ENCODE measurements at regions not wholly inside any gene's neighbourhood (a gene's known extent, or its start where the extent isn't known, plus 50 kb on each side); places are given as distances from the start of the nearest gene placed in this dataset.
"Not testable (repeated sequence)": the region's sequence is repeated elsewhere in the genome, so short reads cannot be mapped to it uniquely, and the experiment has no call there.

DNA sequence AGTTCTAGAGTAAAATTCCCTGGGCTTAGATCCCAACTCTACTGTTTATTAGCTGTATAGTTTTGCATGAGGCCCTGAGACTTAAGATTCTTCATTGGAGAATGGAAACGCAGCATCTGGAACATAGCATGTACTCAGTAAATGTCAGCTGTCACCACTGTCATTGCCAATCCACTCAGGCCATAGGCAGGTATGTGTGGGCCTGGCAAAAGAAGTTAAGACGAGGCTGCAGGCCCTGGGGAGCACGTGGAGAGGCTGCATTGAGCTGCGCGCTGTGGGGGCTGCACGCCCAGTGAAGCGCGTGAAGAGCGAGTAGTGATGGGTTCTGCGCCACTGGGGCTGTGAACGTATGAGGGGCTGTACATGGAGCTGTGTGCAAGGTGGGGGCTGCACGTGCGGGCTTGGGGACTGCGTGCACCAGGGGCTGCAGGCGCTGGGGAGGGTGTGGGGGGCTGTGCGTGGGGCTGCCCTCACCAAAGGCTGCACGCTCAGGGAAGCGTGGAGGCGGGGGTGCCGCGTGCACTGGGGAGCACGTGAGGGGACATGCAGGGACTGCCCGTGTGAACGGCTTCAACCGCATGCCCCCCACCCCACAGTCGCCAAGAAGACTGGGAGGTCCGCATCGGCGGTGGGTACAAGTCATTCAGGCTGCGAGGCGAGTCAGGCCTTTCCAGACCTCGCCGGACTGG, 85.5 kb downstream of the PRR15 start:
- DNase-seq (ENCODE audit: low read depth in 3 of 3, low spot score in 1 of 3) = no peak

DNA sequence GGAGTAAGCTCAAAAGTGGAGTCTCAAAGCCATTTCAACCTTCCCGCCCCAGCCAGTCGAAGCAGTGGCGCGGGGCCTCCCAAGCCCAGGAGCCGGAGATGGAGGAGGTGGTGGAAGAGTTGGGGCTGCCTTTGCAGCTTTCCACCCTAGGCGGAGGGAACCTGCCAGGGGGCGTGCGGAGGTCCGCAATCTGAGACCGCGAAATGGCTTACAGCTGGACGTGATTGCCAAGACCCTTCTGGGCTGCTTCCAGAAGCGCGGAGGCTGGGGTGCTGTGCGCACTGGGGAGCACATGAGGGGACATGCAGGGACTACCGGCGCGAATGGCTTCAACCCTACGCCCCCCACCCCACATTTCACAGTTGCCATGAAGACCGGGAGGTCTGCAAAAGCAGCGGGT, 86.2 kb downstream of the PRR15 start:
- no peak for DNase-seq (ENCODE audit: low read depth in 3 of 3, low spot score in 1 of 3)

DNA sequence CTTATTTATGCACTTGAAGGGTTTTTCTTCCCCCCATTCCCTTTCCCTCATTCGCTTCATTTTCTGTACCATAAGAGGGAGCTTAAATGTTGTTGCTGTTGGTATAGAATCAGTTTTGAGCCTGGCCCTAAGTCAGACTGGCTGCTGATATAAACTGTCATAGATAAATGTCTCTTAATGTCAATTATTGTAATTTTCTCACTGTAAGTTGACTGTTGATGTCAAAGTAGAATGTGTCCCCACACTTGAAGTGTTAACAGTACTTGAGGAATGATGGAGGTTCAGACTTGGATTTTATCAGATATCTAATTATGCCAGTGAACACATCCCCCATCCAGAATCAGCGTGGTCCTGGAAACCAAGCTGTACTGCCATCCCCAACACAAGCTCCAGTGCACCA, 87.8 kb downstream of the PRR15 start:
- no peak for DNase-seq (ENCODE audit: low read depth in 3 of 3, low spot score in 1 of 3)

DNA sequence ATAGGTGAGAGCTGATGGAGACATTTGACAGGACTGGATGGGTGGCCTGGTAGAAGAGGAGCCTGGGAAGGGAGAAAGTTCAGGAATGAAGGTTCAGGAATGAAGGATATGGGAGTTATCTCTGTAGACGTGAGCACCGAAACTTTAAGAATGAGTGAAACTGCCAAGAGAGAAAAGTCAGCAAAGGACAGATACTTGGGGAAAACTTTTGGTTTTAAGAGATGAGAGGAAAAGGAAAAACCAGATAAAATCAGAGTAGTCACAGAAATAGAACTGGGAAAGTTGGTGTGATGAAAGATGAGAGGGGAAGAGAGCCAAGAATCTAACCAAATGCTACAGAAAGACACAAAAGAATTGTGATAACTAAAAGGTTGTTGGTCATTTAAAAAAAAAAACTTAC, 88.9 kb downstream of the PRR15 start:
- DNase-seq (ENCODE audit: low read depth in 3 of 3, low spot score in 1 of 3) = no peak

DNA sequence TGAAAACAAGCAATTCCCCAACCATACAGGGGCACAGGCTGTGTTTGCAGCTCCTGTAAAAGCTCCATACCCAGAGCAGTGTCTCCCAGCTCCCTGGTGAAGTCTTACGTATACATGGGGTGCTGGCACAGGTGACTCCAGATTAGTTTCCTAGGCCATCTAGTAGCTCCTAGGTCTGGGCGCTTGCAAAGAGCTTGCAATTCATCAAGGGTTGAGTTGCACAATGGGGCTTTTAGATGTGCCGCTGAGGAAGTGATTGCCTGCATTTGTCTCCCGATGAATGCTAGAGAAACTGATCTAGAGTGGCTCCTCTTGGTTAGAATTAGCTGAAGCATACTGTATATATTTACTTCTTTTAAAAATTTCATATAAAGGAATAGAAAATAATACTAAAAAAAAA, 90.7 kb downstream of the PRR15 start:
- DNase-seq (ENCODE audit: low read depth in 3 of 3, low spot score in 1 of 3) = not testable (repeated sequence)

DNA sequence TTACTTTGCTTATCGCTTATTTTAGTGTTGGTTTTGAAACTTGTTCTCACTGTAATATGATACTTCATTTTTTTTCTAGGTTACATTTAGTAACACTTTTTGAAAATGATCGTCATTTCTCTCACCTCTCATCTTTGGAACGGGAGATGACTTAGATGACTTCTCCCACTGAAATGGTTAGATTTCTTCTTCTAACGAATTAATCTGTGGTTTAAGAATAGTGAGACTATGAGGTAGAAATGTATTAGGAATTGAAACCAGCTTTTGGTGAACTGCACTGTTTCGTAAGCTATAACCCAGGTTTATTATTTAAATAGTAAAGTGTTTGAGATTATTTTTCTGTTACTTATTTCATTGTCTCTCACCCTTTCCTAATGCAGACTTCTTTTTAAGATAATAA, 93.7 kb downstream of the PRR15 start:
- DNase-seq (ENCODE audit: low read depth in 3 of 3, low spot score in 1 of 3) = no peak

DNA sequence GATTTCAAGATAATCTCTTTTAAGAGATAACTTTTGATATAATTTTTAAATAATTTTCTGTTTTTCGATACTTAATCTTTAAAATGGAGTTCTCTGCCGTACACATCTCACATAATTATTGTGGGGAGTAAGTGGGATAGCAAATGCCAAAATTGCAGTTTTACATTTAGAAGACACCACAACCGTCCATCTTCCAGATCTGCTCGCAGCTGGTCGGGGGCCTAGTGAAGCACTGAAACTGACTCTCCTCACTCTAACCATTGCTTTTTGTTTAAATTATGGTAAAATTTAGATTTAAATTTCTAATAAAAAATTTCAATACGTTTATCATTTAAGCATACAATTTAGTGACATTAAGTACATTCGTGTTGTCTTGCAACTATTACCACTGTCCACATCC, 94.2 kb downstream of the PRR15 start:
- DNase-seq (ENCODE audit: low read depth in 3 of 3, low spot score in 1 of 3) = no peak

DNA sequence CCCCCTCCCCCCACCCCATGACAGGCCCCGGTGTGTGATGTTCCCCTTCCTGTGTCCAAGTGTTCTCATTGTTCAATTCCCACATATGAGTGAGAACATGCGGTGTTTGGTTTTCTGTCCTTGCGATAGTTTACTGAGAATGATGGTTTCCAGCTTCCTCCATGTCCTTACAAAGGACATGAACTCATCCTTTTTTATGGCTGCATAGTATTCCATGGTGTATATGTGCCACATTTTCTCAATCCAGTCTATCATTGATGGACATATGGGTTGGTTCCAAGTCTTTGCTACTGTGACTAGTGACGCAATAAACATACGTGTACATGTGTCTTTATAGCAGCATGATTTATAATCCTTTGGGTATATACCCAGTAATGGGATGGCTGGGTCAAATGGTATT, 95.6 kb downstream of the PRR15 start:
- DNase-seq (ENCODE audit: low read depth in 3 of 3, low spot score in 1 of 3) = not testable (repeated sequence)

DNA sequence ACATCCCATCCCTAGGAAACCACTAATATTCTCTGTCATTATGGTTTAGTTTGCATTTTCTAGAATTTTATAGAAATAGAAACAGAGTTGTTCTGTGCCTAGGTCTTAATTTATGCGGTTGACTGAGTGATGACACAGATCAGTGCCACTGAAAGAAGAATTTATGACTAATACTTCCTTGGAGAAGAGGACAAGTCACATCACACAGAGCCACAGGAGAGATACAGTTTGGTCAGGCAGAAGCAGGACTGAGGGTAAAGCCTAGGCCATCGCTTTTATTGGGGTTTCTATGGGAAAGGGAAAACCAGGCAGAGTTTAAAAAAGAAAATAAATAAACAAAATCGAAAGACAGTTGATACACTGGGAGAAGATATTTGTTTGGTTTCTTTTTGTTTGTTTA, 99.3 kb downstream of the PRR15 start:
- DNase-seq (ENCODE audit: low read depth in 3 of 3, low spot score in 1 of 3) = not testable (repeated sequence)

DNA sequence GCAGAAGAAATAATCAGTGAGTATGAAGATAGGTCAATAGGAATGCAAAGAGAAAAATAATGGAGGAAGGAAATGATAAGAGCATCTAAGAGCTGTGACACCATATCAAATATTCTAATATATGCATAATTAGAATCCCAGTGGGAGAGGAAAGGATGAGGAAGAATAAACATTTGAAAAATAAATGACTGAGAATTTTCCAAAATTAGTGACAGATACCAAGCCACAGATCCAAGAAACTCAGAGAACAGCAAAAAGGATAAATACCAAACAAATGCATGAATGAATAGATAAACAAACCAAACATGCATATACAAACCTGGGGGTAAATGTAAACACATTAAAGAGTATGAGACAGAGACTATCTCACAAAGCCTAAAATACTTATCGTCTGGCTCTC, 101.4 kb downstream of the PRR15 start:
- DNase-seq (ENCODE audit: low read depth in 3 of 3, low spot score in 1 of 3) = not testable (repeated sequence)

DNA sequence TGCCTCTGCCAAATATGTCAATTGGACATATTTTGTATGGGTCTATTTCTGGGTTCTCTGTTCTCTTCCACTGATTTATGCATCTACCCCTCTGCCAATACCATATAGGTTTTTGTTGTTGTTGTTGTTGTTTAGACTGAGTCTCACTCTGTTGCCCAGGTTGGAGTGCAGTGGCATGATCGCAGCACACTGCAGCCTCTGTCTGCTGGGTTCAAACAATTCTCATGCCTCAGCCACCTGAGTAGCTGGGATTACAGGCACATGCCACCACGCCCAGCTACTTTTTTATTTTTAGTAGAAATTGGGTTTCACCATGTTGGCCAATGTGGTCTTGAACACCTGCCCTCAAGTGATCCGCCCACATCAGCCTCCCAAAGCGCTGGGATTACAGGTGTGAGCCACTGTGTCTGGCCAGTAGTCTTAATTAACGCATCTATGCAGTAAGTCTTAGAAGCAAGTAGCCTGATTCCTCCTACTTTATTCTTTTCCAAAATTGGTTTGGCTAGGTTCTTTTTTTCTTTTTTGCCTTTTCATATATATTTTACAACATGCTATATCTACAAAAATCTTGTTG, 103.5 kb downstream of the PRR15 start:
- DNase-seq (ENCODE audit: low read depth in 3 of 3, low spot score in 1 of 3) = not testable (repeated sequence)

DNA sequence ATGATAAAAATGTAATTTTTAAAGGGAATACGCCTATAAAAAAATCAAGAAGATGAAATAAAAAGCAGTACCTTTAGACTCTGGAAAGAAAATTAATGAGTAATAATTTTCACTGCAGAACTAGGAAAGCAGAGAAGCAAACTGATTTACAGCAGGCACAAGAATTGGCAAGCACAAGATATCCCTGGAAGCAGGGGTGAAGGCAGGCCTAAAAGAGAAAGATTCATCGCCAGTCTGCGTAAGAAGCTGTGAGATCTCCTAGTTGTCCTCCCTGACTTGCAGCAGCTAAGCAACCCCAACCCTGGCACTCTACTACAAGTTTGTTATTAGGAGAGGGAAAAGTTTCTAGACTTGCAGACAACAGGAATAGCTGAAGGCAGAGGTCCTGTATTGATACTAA, 107.7 kb downstream of the PRR15 start:
- DNase-seq (ENCODE audit: low read depth in 3 of 3, low spot score in 1 of 3) = not testable (repeated sequence)

DNA sequence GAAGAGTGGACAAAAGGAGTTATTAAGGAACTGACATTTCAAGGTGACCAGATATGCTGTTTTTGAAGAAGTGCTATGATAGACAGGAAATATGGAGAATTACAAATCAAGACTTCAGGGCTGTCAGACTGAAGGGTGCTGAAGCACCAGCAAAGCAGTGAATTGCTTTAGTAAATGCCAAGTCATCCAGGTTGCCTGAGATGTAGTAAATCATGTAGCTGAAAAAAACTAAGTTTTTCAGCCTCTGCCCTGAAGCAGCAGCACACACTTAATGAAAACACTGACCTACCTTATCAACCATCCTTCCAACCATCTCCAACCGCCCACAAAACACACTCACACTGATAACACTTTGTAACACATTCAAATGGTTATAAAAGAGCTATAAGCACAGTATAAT, 110.0 kb downstream of the PRR15 start:
- DNase-seq (ENCODE audit: low read depth in 3 of 3, low spot score in 1 of 3) = not testable (repeated sequence)

DNA sequence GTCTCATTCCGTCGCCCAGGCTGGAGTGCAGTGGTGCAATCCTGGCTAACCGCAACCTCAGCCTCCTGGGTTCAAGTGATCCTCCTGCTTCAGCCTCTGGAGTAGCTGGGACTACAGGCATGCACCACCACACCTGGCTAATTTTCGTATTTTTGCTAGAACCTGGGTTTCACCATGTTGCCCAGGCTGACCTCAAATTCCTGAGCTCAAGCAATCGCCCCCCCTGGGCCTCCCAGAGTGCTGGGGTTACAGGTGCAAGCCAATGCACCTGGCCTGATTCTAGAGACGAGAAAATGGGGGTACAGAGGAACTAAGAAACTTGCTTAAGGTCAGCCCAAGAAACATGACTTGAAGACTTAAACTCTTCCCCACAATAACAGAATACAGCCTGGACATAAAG, 111.0 kb downstream of the PRR15 start:
- not testable (repeated sequence) for DNase-seq (ENCODE audit: low read depth in 3 of 3, low spot score in 1 of 3)

DNA sequence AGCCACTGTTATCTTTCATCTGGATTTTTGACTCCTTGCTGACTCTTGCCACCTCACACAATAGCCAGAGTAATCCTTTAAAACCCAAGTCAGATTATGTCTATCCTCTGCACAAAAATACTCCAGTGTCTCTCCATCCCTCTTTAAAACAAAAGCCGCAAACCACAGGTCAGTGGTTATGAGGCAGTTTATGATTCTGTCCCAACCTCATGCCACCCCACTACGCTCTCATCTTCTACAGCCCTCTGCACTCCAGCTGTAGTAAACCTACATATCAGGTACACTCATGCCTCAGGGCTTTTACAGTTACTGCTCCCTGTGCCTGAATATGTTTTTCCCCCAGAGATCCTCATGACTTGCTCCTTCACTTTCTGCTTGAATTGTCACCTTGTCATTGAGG, 113.6 kb downstream of the PRR15 start:
- DNase-seq (ENCODE audit: low read depth in 3 of 3, low spot score in 1 of 3) = not testable (repeated sequence)

DNA sequence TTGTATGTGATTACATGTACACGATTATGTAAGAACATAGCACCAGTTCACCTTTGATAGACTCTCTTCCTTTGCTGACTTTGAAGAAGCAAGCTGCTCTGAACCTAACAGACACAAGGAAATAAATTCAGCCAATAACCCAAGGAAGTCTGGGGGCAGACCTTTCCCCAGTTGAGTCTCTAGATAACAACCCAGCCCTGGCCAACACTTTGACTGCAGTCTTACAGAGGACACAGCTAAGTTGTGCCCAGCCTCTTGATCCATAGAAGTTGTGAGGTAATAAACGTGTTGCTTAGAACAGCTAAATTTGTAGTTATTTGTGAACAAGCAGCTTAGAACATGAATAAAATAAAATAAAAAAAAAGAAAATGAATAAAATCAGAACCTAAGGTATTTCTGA, 116.3 kb downstream of the PRR15 start:
- not testable (repeated sequence) for DNase-seq (ENCODE audit: low read depth in 3 of 3, low spot score in 1 of 3)

DNA sequence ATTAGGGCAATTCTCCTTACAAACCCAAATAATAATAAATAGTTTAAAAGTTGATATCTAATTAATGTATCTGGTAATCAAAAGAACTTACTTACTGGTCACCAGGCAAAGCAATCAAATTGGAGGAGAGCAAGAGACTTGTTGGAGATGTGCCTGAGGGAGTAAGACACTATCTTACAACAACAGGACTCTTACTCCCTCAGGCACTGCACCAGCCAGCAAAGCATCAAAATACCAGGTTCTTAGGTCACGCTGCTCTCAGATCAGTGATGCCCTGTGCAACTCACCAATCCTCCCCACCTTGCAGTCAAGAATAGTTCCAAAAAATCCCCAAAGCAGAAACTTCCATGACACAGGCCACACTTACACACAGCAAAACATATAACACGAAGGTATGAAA, 117.0 kb downstream of the PRR15 start:
- not testable (repeated sequence) for DNase-seq (ENCODE audit: low read depth in 3 of 3, low spot score in 1 of 3)

DNA sequence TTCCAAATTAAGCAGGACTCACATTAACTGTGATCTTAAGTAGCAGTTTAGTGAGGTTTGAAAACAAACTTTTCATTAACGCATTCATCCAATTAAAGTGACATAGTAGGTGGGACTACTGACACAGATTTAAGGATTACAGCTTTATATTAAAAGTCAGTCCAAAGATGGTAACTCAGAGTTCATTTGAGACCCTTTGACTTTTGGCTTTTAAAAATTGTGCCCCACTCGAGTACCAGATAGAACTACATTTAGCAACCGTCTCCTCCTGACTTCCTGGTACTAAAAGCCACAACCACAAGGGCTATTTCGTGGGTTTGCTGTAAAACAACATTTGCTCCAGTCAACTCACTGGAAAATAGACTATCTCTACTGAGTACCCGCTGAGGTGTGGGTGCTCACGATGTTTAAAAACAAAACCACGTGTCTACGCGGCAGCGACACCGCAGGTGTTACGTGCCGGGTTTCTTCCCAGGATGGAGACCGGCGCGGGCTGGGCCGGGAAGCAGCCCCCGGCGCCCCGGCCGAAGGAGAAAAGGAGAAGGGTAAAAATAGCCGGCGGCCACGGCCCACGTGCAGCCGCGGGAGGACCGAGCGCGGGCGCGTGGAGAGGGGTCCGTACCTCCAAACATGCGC, 120.6 kb downstream of the PRR15 start:
- not testable (repeated sequence) for DNase-seq (ENCODE audit: low read depth in 3 of 3, low spot score in 1 of 3)

DNA sequence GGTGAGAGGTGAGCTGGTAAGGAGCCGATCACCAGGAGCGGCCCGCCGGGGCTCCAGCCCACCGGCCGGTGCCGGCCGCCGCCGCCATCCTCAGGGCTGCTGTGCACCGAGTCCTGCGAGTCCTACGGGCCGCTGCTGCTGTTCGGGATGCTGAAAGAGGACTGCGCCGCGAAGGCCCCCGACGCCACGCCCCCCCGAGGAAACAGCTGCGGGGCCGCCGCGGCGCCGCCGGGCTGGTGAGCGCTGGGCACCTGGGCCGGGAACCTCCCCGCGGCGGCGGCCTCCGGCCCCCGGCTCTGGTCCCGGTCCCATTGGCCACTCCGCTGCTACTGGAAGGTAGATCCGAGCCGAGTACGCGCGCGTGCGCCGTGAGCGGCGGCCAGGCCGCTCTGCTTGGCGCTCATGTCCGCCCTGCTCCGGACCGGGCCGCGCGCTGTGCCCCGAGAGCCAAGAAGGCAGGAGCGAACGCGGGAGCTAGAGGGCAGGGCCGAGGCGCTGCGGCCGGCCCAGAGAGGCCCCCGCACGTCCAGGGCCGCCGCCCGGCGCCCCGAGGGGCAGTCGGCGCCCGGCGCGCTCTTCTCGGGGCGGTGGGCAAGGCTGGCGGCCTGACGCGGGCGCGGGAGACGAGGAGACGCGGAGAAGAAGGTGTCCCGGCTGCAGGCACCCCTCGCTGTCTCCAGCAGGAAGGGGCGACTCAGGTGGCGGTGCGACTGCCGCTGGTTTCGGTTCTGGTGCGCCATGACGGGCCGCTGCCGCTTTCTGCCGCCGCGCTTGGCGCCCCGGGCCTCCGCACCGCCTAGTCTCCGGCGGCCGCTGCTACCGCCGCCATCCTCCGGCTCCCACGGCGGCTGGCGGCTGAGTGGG, 121.3 kb upstream of the WIPF3 start:
- DNase-seq (ENCODE audit: low read depth in 3 of 3, low spot score in 1 of 3) = peak in 1 of 3 donors; percentile 23

DNA sequence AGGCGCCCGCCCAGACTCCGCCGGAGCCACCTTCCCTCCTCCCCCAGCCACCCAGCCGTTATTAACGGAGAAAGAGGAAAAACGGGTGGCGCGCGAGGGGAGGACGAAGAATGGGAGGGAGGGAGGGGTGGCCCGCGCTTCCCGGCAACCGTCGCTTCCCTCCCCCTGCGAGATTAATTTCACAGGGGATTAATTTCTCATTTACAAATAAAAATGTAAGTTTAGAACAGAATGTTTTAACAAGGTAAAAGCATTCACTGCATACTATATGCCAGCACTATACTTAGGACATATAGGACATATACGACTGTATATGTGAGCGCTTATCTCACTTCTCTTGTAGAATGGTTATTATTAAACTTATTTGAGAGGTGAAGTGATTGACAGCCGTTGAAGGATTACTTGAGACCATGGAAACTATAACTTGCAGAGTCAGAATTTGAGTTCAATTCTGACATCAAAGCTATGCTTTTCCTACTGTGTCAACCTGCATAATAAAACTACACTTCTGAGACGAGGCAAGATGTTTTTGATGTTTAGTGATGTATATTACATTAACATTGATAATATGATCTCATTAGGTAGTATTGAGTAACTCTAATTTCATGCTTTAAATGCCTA, 120.5 kb upstream of the WIPF3 start:
- not testable (repeated sequence) for DNase-seq (ENCODE audit: low read depth in 3 of 3, low spot score in 1 of 3)

DNA sequence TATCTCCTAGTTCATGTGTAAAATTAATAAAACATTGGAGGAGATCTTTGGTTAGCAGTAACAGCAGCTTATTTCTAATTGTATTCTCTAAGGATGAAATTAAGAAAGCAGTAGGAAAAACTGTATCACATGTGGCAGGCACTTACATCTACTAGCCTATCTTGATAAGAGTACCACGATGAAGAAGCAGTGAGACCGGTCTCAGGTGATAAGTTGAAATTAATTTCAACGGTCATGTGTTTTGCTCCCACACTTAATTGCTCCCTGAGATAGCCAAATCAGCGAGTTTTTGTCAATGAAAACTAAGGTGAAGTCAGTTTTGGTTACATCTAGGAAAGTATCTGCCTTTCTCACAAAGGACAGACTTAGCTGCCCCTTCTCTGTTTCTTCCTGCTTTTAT, 115.8 kb upstream of the WIPF3 start:
- not testable (repeated sequence) for DNase-seq (ENCODE audit: low read depth in 3 of 3, low spot score in 1 of 3)
